Activated naive CD8-positive, alpha-beta T cell treated with anti-CD3 and anti-CD28 coated beads, Interleukin-2, amount 50 U/mL, for 24 hours (primary cell): ENCODE measurements at regions not wholly inside any gene's neighbourhood (a gene's known extent, or its start where the extent isn't known, plus 50 kb on each side); places are given as distances from the start of the nearest gene placed in this dataset.

Source experiments
- ATAC-seq: fragments of 150-1000 bp; cut with Tn5 transposase; one replicate; pipeline ENCODE4 v1.10.0; 2021
- DNase-seq: peaks from one replicate; pipeline ENCODE4 v3.0.0; 2021
- H3K27ac Mint-ChIP-seq: one replicate; pipeline ENCODE4 v1.8.0; 2021; ENCODE audit warnings: mild to moderate bottlenecking, mixed read lengths
- H3K27me3 Mint-ChIP-seq: one replicate; pipeline ENCODE4 v1.8.0; 2021; ENCODE audit warnings: mixed read lengths
- H3K36me3 Mint-ChIP-seq: one replicate; pipeline ENCODE4 v1.8.0; 2021; ENCODE audit warnings: low read depth, mixed read lengths
- H3K4me1 Mint-ChIP-seq: one replicate; pipeline ENCODE4 v1.8.0; 2021; ENCODE audit warnings: mixed read lengths
- H3K4me3 Mint-ChIP-seq: one replicate; pipeline ENCODE4 v1.8.0; 2021; ENCODE audit warnings: mild to moderate bottlenecking, moderate library complexity, mixed read lengths
- H3K9me3 Mint-ChIP-seq: one replicate; pipeline ENCODE4 v1.8.0; 2021; ENCODE audit warnings: mixed read lengths

GRCh38 chr14:97866664-97867063, 1069.5 kb downstream of the VRK1 start:
- H3K27ac Mint-ChIP-seq, result peak overlapping the region; percentile 22
- H3K27me3 Mint-ChIP-seq, result no peaks in the 10 kb centered on the region
- H3K4me3 Mint-ChIP-seq, result no peak overlapping the region
- no peak for DNase-seq
- H3K4me1 Mint-ChIP-seq, result peaks cover 15% of the 10 kb centered on the region
- H3K9me3 Mint-ChIP-seq, result no peaks in the 10 kb centered on the region
- H3K36me3 Mint-ChIP-seq, result no peaks in the 10 kb centered on the region
- ATAC-seq, result peak; percentile 74

- H3K4me1 Mint-ChIP-seq, result peaks cover 24% of the 10 kb centered on the region
- no peak overlapping the region for H3K27ac Mint-ChIP-seq
- H3K27me3 Mint-ChIP-seq, result no peaks in the 10 kb centered on the region
- H3K36me3 Mint-ChIP-seq, result no peaks in the 10 kb centered on the region
- no peak overlapping the region for H3K4me3 Mint-ChIP-seq
- no peaks in the 10 kb centered on the region for H3K9me3 Mint-ChIP-seq
- no peak for ATAC-seq
- no peak for DNase-seq
Observed at GRCh38 chr14:97873291-97873690, 1076.1 kb downstream of the VRK1 start.

- ATAC-seq, result no peak
- Mint-ChIP-seq H3K27me3 (no peaks in the 10 kb centered on the region), H3K9me3 (no peaks in the 10 kb centered on the region), H3K27ac (no peak overlapping the region), H3K4me3 (no peak overlapping the region), H3K36me3 (no peaks in the 10 kb centered on the region), H3K4me1 (peaks cover 34% of the 10 kb centered on the region)
- no peak for DNase-seq
Observed at GRCh38 chr14:97874394-97874793, 1077.2 kb downstream of the VRK1 start.

- Mint-ChIP-seq H3K4me3 (no peak overlapping the region), H3K9me3 (no peaks in the 10 kb centered on the region), H3K36me3 (no peaks in the 10 kb centered on the region), H3K27me3 (no peaks in the 10 kb centered on the region), H3K4me1 (peaks cover 45% of the 10 kb centered on the region), H3K27ac (no peak overlapping the region)
- ATAC-seq, result no peak
- no peak for DNase-seq
Observed at GRCh38 chr14:97878206-97878605, 1081.0 kb downstream of the VRK1 start.

GRCh38 chr14:97878727-97879126, 1081.5 kb downstream of the VRK1 start:
- Mint-ChIP-seq H3K9me3 (no peaks in the 10 kb centered on the region), H3K27me3 (no peaks in the 10 kb centered on the region), H3K4me3 (no peak overlapping the region), H3K27ac (peak overlapping the region; percentile 29), H3K4me1 (peaks cover 43% of the 10 kb centered on the region), H3K36me3 (no peaks in the 10 kb centered on the region)
- ATAC-seq, result no peak
- no peak for DNase-seq

GRCh38 chr14:97887690-97888089, 1090.5 kb downstream of the VRK1 start:
- H3K27me3 Mint-ChIP-seq, result no peaks in the 10 kb centered on the region
- no peak overlapping the region for H3K27ac Mint-ChIP-seq
- no peak overlapping the region for H3K4me3 Mint-ChIP-seq
- ATAC-seq (no peak), DNase-seq (no peak)
- no peaks in the 10 kb centered on the region for H3K4me1 Mint-ChIP-seq
- H3K9me3 Mint-ChIP-seq, result peaks cover 7% of the 10 kb centered on the region
- no peaks in the 10 kb centered on the region for H3K36me3 Mint-ChIP-seq

GRCh38 chr14:97888331-97888730, 1091.1 kb downstream of the VRK1 start:
- no peaks in the 10 kb centered on the region for H3K27me3 Mint-ChIP-seq
- peaks cover 7% of the 10 kb centered on the region for H3K9me3 Mint-ChIP-seq
- no peak for DNase-seq
- no peaks in the 10 kb centered on the region for H3K36me3 Mint-ChIP-seq
- H3K4me3 Mint-ChIP-seq, result no peak overlapping the region
- no peak overlapping the region for H3K27ac Mint-ChIP-seq
- H3K4me1 Mint-ChIP-seq, result no peaks in the 10 kb centered on the region
- ATAC-seq, result no peak

GRCh38 chr14:97891515-97891914, 1094.3 kb downstream of the VRK1 start:
- H3K4me3 Mint-ChIP-seq, result no peak overlapping the region
- no peaks in the 10 kb centered on the region for H3K36me3 Mint-ChIP-seq
- DNase-seq, result no peak
- no peaks in the 10 kb centered on the region for H3K27me3 Mint-ChIP-seq
- peaks cover 7% of the 10 kb centered on the region for H3K9me3 Mint-ChIP-seq
- ATAC-seq, result no peak
- H3K4me1 Mint-ChIP-seq, result no peaks in the 10 kb centered on the region
- no peak overlapping the region for H3K27ac Mint-ChIP-seq

GRCh38 chr14:97894552-97894951, 1097.4 kb downstream of the VRK1 start:
- Mint-ChIP-seq H3K4me1 (no peaks in the 10 kb centered on the region), H3K27me3 (no peaks in the 10 kb centered on the region), H3K27ac (no peak overlapping the region), H3K4me3 (no peak overlapping the region), H3K9me3 (no peaks in the 10 kb centered on the region), H3K36me3 (no peaks in the 10 kb centered on the region)
- DNase-seq (no peak), ATAC-seq (no peak)

GRCh38 chr14:97900196-97900854, 1103.1 kb downstream of the VRK1 start:
- Mint-ChIP-seq H3K4me1 (no peaks in the 10 kb centered on the region), H3K4me3 (no peak overlapping the region), H3K27me3 (no peaks in the 10 kb centered on the region), H3K9me3 (no peaks in the 10 kb centered on the region), H3K27ac (no peak overlapping the region), H3K36me3 (no peaks in the 10 kb centered on the region)
- no peak for ATAC-seq
- DNase-seq, result no peak

GRCh38 chr14:97902630-97903029, 1105.4 kb downstream of the VRK1 start:
- ATAC-seq, result no peak
- no peaks in the 10 kb centered on the region for H3K36me3 Mint-ChIP-seq
- H3K27me3 Mint-ChIP-seq, result no peaks in the 10 kb centered on the region
- H3K4me3 Mint-ChIP-seq, result no peak overlapping the region
- no peaks in the 10 kb centered on the region for H3K4me1 Mint-ChIP-seq
- no peaks in the 10 kb centered on the region for H3K9me3 Mint-ChIP-seq
- H3K27ac Mint-ChIP-seq, result no peak overlapping the region
- DNase-seq, result no peak

- Mint-ChIP-seq H3K27me3 (no peaks in the 10 kb centered on the region), H3K4me1 (no peaks in the 10 kb centered on the region), H3K27ac (no peak overlapping the region), H3K36me3 (peaks cover 3% of the 10 kb centered on the region), H3K4me3 (no peak overlapping the region), H3K9me3 (peaks cover 4% of the 10 kb centered on the region)
- DNase-seq (no peak), ATAC-seq (no peak)
Observed at GRCh38 chr14:97903821-97904220, 1106.6 kb downstream of the VRK1 start.

GRCh38 chr14:97912217-97912616, 1115.0 kb downstream of the VRK1 start:
- Mint-ChIP-seq H3K27me3 (no peaks in the 10 kb centered on the region), H3K9me3 (peaks cover 8% of the 10 kb centered on the region), H3K27ac (no peak overlapping the region), H3K4me1 (peaks cover 13% of the 10 kb centered on the region), H3K4me3 (no peak overlapping the region), H3K36me3 (peaks cover 3% of the 10 kb centered on the region)
- no peak for ATAC-seq
- no peak for DNase-seq

- no peaks in the 10 kb centered on the region for H3K9me3 Mint-ChIP-seq
- no peaks in the 10 kb centered on the region for H3K36me3 Mint-ChIP-seq
- H3K4me3 Mint-ChIP-seq, result no peak overlapping the region
- ATAC-seq (peak; percentile 64), DNase-seq (no peak)
- H3K27me3 Mint-ChIP-seq, result no peaks in the 10 kb centered on the region
- peaks cover 21% of the 10 kb centered on the region for H3K4me1 Mint-ChIP-seq
- H3K27ac Mint-ChIP-seq, result peak overlapping the region; percentile 73
Observed at GRCh38 chr14:97916100-97916499, 1118.9 kb downstream of the VRK1 start.

GRCh38 chr14:97916669-97917568, 1119.7 kb downstream of the VRK1 start:
- no peaks in the 10 kb centered on the region for H3K9me3 Mint-ChIP-seq
- DNase-seq (no peak), ATAC-seq (peak; percentile 23)
- H3K27me3 Mint-ChIP-seq, result no peaks in the 10 kb centered on the region
- no peaks in the 10 kb centered on the region for H3K36me3 Mint-ChIP-seq
- peak overlapping the region; percentile 12 for H3K27ac Mint-ChIP-seq
- peaks cover 21% of the 10 kb centered on the region for H3K4me1 Mint-ChIP-seq
- no peak overlapping the region for H3K4me3 Mint-ChIP-seq
